ENCODE measurements at regions not wholly inside any gene's neighbourhood (a gene's known extent, or its start where the extent isn't known, plus 50 kb on each side); places are given as distances from the start of the nearest gene placed in this dataset.
"Not testable (repeated sequence)": the region's sequence is repeated elsewhere in the genome, so short reads cannot be mapped to it uniquely, and the experiment has no call there.

DNA sequence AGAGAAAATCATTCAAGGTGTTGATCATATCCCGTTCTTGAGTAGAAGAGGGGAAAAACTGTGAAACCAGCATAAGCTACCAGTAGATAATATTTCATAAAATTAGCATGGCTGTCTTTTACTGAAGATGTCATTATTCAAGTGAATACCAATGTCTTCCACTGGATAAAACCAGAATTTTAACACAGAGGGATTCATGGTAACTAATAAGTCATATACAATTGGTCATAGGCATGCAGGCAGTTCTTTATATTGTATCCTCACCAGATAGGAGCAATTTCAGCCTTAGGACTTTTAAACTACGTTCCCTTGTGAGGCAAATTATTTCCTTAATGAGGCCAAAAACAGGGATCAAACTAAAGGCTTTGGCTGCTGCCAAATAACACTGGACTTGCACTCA lies 202.3 kb upstream of the PITRM1 start:
- Mint-ChIP-seq H3K27ac (no peak overlapping the region), H3K36me3 (no peaks in the 10 kb centered on the region), H3K4me3 (no peak overlapping the region), H3K4me1 (peaks cover 7% of the 10 kb centered on the region), H3K9me3 (no peaks in the 10 kb centered on the region), H3K27me3 (ENCODE audit: low read depth) (peaks cover 3% of the 10 kb centered on the region)
- DNase-seq (ENCODE audit: low spot score in 2 of 2, unreplicated experiment in 2 of 2) = no peak
- no peak for TF ChIP-seq CTCF (IDR thresholded peaks at IDR 0.05; ENCODE audit: unreplicated experiment)

DNA sequence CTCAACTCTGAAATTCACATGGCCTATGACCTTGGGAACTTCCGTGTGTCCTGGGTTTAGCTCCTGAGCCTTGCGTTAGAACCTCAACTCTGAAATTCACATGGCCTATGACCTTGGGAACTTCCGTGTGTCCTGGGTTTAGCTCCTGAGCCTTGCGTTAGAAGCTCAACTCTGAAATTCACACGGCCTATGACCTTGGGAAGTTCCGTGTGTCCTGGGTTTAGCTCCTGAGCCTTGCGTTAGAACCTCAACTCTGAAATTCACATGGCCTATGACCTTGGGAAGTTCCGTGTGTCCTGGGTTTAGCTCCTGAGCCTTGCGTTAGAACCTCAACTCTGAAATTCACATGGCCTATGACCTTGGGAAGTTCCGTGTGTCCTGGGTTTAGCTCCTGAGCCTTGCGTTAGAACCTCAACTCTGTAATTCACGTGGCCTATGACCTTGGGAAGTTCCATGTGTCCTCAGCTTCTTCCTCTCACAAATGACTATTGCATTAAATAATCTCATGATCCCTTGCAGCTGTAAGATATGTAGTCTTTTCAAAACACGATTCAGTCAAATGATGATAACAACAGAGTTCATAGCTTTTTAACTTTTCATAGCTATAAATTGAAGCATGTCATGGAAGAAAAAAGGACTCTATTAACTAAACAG lies 200.9 kb upstream of the PITRM1 start:
- H3K36me3 Mint-ChIP-seq; H3K9me3 Mint-ChIP-seq; H3K4me1 Mint-ChIP-seq; H3K27me3 Mint-ChIP-seq (ENCODE audit: low read depth); H3K4me3 Mint-ChIP-seq; DNase-seq (ENCODE audit: low spot score in 2 of 2, unreplicated experiment in 2 of 2): not testable (repeated sequence)
- peak overlapping the region; percentile 30 for H3K27ac Mint-ChIP-seq

GRCh38 chr10:3372281-3372680 lies 199.7 kb upstream of the PITRM1 start:
- no peaks in the 10 kb centered on the region for H3K36me3 Mint-ChIP-seq
- DNase-seq (ENCODE audit: low spot score in 2 of 2, unreplicated experiment in 2 of 2) = no peak
- H3K27ac Mint-ChIP-seq = peak overlapping the region; percentile 71

DNA sequence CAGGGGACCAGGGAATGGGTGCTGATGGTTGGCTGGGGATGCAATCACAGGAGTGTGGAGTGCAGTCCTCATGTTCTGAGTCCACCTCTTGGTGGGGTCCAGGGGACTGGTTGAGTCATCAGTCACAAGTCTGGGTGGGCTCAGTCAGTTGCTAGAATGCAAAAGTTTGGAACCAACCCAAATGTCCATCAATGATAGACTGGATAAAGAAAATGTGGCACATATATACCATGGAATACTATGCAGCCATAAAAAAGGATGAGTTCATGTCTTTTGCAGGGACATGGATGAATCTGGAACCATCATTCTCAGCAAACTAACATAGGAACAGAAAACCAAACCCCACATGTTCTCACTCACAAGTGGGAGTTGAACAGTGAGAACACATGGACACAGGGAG lies 199.0 kb upstream of the PITRM1 start:
- H3K4me1 Mint-ChIP-seq; H3K27ac Mint-ChIP-seq; H3K4me3 Mint-ChIP-seq; H3K9me3 Mint-ChIP-seq; H3K27me3 Mint-ChIP-seq (ENCODE audit: low read depth); H3K36me3 Mint-ChIP-seq; DNase-seq (ENCODE audit: low spot score in 2 of 2, unreplicated experiment in 2 of 2): not testable (repeated sequence)

More at GRCh38 chr10:3372281-3372680, 199.7 kb upstream of the PITRM1 start:
- Mint-ChIP-seq H3K4me1 (peaks cover 7% of the 10 kb centered on the region), H3K27me3 (ENCODE audit: low read depth) (peaks cover 3% of the 10 kb centered on the region), H3K4me3 (no peak overlapping the region), H3K9me3 (no peaks in the 10 kb centered on the region)
- TF ChIP-seq CTCF (IDR thresholded peaks at IDR 0.05; ENCODE audit: unreplicated experiment) = no peak

GRCh38 chr10:3366735-3367405 lies 194.3 kb upstream of the PITRM1 start:
- Mint-ChIP-seq H3K4me3 (no peak overlapping the region), H3K27me3 (ENCODE audit: low read depth) (no peaks in the 10 kb centered on the region), H3K27ac (no peak overlapping the region), H3K9me3 (peaks cover 4% of the 10 kb centered on the region), H3K36me3 (peaks cover 3% of the 10 kb centered on the region), H3K4me1 (no peaks in the 10 kb centered on the region)
- no peak for TF ChIP-seq CTCF (IDR thresholded peaks at IDR 0.05; ENCODE audit: unreplicated experiment)
- DNase-seq (ENCODE audit: low spot score in 2 of 2, unreplicated experiment in 2 of 2) = no peak

GRCh38 chr10:3366043-3366442 lies 193.5 kb upstream of the PITRM1 start:
- H3K27me3 Mint-ChIP-seq (ENCODE audit: low read depth) = no peaks in the 10 kb centered on the region
- H3K4me1 Mint-ChIP-seq = no peaks in the 10 kb centered on the region
- H3K27ac Mint-ChIP-seq = no peak overlapping the region
- no peak for DNase-seq (ENCODE audit: low spot score in 2 of 2, unreplicated experiment in 2 of 2)
- no peak overlapping the region for H3K4me3 Mint-ChIP-seq
- peaks cover 8% of the 10 kb centered on the region for H3K36me3 Mint-ChIP-seq
- no peak for TF ChIP-seq CTCF (IDR thresholded peaks at IDR 0.05; ENCODE audit: unreplicated experiment)
- peaks cover 9% of the 10 kb centered on the region for H3K9me3 Mint-ChIP-seq

All from mesothelial cell of epicardium (in vitro differentiated cells).